ENCODE measurements at regions not wholly inside any gene's neighbourhood (a gene's known extent, or its start where the extent isn't known, plus 50 kb on each side); places are given as distances from the start of the nearest gene placed in this dataset.

DNA sequence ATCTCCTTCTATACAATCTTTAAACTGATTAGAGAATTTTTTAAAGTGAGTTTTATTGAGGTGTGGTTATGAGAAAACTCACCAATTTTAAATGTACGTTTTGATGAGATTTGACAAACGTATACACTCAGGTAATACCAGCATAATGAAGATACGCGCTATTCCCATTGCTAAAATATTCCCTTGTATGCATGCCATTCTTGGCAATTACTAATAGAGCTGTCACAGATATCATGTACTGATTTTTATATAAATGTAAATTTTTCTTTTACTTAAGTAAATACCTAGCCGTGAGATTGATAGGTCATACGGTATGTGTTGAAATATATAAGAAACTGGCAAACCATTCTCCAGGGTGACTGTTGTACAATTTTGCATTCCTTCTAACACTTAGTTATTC is 384.7 kb downstream of the PTH2R start:
- H3K4me3 ChIP-seq (ENCODE audit: low read depth in 2 of 2, low read length in 1 of 2), result no peak overlapping the region
- H3K9me2 ChIP-seq, result no peaks in the 10 kb centered on the region
- H4K20me1 ChIP-seq (ENCODE audit: insufficient read depth), result no peaks in the 10 kb centered on the region
- no peaks in the 10 kb centered on the region for H3K79me2 ChIP-seq (ENCODE audit: insufficient read depth)
- ChIA-PET POLR2A (no interaction called here), CTCF (no interaction called here)
- H3K36me3 ChIP-seq (replicated peaks in 1 of 2; ENCODE audit: control insufficient read depth in 1 of 2, insufficient read depth in 2 of 2, low read length in 1 of 2), result no peaks in the 10 kb centered on the region
- H3K27me3 ChIP-seq (ENCODE audit: insufficient read depth), result no peaks in the 10 kb centered on the region
- no peak for DNase-seq
- no peak overlapping the region for H3K4me2 ChIP-seq
- H3F3A ChIP-seq (replicated peaks; ENCODE audit: insufficient read depth), result no peaks in the 10 kb centered on the region
- TF ChIP-seq, protein P1, sequence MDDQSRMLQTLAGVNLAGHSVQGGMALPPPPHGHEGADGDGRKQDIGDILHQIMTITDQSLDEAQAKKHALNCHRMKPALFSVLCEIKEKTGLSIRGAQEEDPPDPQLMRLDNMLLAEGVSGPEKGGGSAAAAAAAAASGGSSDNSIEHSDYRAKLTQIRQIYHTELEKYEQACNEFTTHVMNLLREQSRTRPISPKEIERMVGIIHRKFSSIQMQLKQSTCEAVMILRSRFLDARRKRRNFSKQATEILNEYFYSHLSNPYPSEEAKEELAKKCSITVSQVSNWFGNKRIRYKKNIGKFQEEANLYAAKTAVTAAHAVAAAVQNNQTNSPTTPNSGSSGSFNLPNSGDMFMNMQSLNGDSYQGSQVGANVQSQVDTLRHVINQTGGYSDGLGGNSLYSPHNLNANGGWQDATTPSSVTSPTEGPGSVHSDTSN (IDR thresholded peaks at IDR 0.05), result no peak
- TF ChIP-seq RXRA (IDR thresholded peaks at IDR 0.05; ENCODE audit: borderline replicate concordance, low read depth) (no peak), CHD2 (IDR thresholded peaks at IDR 0.05; ENCODE audit: low read length, partially characterized antibody) (no peak), FOSL2 (IDR thresholded peaks at IDR 0.05; ENCODE audit: borderline replicate concordance, low read depth) (no peak), GABPA (IDR thresholded peaks at IDR 0.05; ENCODE audit: low read depth) (no peak), SIN3A (IDR thresholded peaks at IDR 0.05; ENCODE audit: borderline replicate concordance, low read depth, low read length) (no peak), YY1 (IDR thresholded peaks at IDR 0.05; ENCODE audit: low read depth) (no peak), NFIC (IDR thresholded peaks at IDR 0.05; ENCODE audit: borderline replicate concordance) (no peak), TCF12 (IDR thresholded peaks at IDR 0.05) (no peak), JUND (IDR thresholded peaks at IDR 0.05) (no peak), ELF1 (IDR thresholded peaks at IDR 0.05) (no peak)
- TF ChIP-seq, protein P2, sequence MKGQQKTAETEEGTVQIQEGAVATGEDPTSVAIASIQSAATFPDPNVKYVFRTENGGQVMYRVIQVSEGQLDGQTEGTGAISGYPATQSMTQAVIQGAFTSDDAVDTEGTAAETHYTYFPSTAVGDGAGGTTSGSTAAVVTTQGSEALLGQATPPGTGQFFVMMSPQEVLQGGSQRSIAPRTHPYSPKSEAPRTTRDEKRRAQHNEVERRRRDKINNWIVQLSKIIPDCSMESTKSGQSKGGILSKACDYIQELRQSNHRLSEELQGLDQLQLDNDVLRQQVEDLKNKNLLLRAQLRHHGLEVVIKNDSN (IDR thresholded peaks at IDR 0.05; ENCODE audit: borderline replicate concordance, low read depth), result no peak
- TF ChIP-seq, protein P3, sequence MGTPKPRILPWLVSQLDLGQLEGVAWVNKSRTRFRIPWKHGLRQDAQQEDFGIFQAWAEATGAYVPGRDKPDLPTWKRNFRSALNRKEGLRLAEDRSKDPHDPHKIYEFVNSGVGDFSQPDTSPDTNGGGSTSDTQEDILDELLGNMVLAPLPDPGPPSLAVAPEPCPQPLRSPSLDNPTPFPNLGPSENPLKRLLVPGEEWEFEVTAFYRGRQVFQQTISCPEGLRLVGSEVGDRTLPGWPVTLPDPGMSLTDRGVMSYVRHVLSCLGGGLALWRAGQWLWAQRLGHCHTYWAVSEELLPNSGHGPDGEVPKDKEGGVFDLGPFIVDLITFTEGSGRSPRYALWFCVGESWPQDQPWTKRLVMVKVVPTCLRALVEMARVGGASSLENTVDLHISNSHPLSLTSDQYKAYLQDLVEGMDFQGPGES (IDR thresholded peaks at IDR 0.05; ENCODE audit: low read depth, low read length), result no peak
- no peak overlapping the region for H2AFZ ChIP-seq (ENCODE audit: low read depth)
- H3K9ac ChIP-seq, result no peak overlapping the region
- 60% methylated on average over 6 of the region's 6 CpGs for WGBS (ENCODE audit: low lambda C conversion rate)
- no peak overlapping the region for H3K27ac ChIP-seq (ENCODE audit: low read depth in 2 of 2, low read length in 1 of 2)
- no peaks in the 10 kb centered on the region for H3K9me3 ChIP-seq
- no peaks in the 10 kb centered on the region for H3K4me1 ChIP-seq (ENCODE audit: control insufficient read depth in 1 of 2, insufficient read depth in 2 of 2, low read depth in 1 of 2, low read length in 1 of 2)

DNA sequence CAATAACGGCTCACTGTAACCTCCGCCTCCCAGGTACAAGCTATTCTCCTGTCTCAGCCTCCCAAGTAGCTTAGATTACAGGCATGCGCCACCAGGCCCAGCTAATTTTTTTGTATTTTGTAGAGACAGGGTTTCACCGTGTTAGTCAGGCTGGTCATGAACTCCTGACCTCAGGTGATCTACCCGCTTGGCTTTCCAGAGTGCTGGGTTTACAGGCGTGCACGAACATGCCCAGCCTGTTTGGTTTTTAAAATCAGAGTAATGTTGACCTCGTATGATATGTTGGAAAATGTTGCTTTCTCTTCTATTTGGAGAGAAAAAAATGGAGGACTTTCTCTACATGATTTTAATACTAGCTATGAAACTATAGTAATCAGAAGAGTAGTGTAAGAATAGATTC is 386.2 kb downstream of the PTH2R start:
- Histone ChIP-seq H3K9me2 (peaks cover 2% of the 10 kb centered on the region; the same call in 1 of the 2 replicates), H3K4me1 (ENCODE audit: control insufficient read depth in 1 of 2, insufficient read depth in 2 of 2, low read depth in 1 of 2, low read length in 1 of 2) (no peaks in the 10 kb centered on the region), H3F3A (replicated peaks; ENCODE audit: insufficient read depth) (no peaks in the 10 kb centered on the region), H3K79me2 (ENCODE audit: insufficient read depth) (no peaks in the 10 kb centered on the region), H3K4me3 (ENCODE audit: low read depth in 2 of 2, low read length in 1 of 2) (no peak overlapping the region), H3K9me3 (no peaks in the 10 kb centered on the region), H2AFZ (ENCODE audit: low read depth) (no peak overlapping the region), H3K27ac (ENCODE audit: low read depth in 2 of 2, low read length in 1 of 2) (no peak overlapping the region), H3K27me3 (ENCODE audit: insufficient read depth) (no peaks in the 10 kb centered on the region), H4K20me1 (ENCODE audit: insufficient read depth) (no peaks in the 10 kb centered on the region), H3K36me3 (replicated peaks in 1 of 2; ENCODE audit: control insufficient read depth in 1 of 2, insufficient read depth in 2 of 2, low read length in 1 of 2) (no peaks in the 10 kb centered on the region), H3K4me2 (no peak overlapping the region), H3K9ac (no peak overlapping the region)
- POLR2A ChIA-PET, result no interaction called here
- no peak for DNase-seq
- CTCF ChIA-PET, result no interaction called here
- 47% methylated on average over 8 of the region's 8 CpGs for WGBS (ENCODE audit: low lambda C conversion rate)
- TF ChIP-seq, protein P4, sequence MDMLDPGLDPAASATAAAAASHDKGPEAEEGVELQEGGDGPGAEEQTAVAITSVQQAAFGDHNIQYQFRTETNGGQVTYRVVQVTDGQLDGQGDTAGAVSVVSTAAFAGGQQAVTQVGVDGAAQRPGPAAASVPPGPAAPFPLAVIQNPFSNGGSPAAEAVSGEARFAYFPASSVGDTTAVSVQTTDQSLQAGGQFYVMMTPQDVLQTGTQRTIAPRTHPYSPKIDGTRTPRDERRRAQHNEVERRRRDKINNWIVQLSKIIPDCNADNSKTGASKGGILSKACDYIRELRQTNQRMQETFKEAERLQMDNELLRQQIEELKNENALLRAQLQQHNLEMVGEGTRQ (IDR thresholded peaks at IDR 0.05; ENCODE audit: borderline replicate concordance, low read depth, low read length), result no peak
- TF ChIP-seq RFX5 (IDR thresholded peaks at IDR 0.05; ENCODE audit: low read length), result no peak
- TF ChIP-seq SIN3A (IDR thresholded peaks at IDR 0.05; ENCODE audit: borderline replicate concordance, low read depth, low read length), result no peak
- TF ChIP-seq MXI1 (IDR thresholded peaks at IDR 0.05; ENCODE audit: low read depth, low read length), result no peak
- no peak for TF ChIP-seq POLR2AphosphoS5 (IDR thresholded peaks at IDR 0.05; ENCODE audit: low read depth, low read length)
- TF ChIP-seq FOXM1 (IDR thresholded peaks at IDR 0.05; ENCODE audit: low read depth), result no peak
- no peak for TF ChIP-seq NRF1 (IDR thresholded peaks at IDR 0.05; ENCODE audit: low read depth, low read length)
- TF ChIP-seq, protein P5, sequence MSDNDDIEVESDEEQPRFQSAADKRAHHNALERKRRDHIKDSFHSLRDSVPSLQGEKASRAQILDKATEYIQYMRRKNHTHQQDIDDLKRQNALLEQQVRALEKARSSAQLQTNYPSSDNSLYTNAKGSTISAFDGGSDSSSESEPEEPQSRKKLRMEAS (IDR thresholded peaks at IDR 0.05; ENCODE audit: low read depth), result no peak
- no peak for TF ChIP-seq YY1 (IDR thresholded peaks at IDR 0.05; ENCODE audit: low read depth)
- no peak for TF ChIP-seq TAF1 (IDR thresholded peaks at IDR 0.05; ENCODE audit: borderline replicate concordance, low read depth, low read length)
- no peak for TF ChIP-seq FOXJ3 (CRISPR knock-in tag; IDR thresholded peaks at IDR 0.05)
- TF ChIP-seq, protein P3 (IDR thresholded peaks at IDR 0.05; ENCODE audit: low read depth, low read length), result no peak

Data from SK-N-SH (cell line).